NCI-H748 (cell line): ENCODE measurements at regions not wholly inside any gene's neighbourhood (a gene's known extent, or its start where the extent isn't known, plus 50 kb on each side); places are given as distances from the start of the nearest gene placed in this dataset.

ENCODE experiments used
- DNase-seq: peaks from one replicate; lab custom pipeline; 2025; ENCODE audit not compliant: unreplicated experiment; lab: John Stamatoyannopoulos, UW

- no peak for DNase-seq
Measured at GRCh38 chrX:3257471-3257870, 89.0 kb downstream of the MXRA5 start.

DNA sequence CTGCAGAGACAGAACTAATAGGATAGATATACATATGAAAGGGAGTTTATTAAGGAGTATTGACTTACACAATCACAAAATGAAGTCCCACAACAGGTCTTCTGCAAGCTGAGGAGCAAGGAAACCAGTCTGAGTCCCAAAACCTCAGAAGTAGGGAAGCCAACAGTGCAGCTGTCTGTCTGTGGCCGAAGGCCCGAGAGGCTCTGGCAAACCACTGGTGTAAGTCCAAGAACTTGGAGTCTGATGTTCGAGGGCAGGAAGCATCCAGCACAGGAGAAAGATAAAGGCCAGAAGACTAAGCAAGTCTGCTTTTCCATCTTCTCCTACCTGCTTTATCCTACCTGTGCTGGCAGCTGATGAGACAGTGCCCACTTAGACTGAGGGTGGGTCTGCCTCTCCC, 89.6 kb downstream of the MXRA5 start:
- no peak for DNase-seq

DNA sequence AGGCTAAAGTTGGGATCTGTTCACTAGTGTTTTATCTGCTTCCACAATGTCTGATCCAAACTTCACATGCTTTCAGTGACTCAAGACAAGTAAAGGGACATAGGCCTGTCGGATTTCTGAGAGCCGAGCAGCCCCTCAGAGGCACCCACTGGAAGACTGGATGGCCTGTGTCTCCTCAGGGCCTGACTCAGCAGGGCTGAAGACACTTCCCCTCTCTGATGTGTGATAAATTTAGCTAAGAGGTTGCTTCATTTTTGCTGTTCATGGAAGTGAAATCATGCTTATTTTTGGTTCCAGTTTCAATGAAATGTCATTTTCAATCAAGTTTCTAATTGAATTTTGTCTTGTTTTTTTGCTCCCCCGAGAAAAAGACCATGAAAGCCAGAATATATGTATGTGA, 93.7 kb downstream of the MXRA5 start:
- DNase-seq: no peak

- DNase-seq: no peak
Measured at GRCh38 chrX:3250966-3251365, 95.5 kb downstream of the MXRA5 start.

DNA sequence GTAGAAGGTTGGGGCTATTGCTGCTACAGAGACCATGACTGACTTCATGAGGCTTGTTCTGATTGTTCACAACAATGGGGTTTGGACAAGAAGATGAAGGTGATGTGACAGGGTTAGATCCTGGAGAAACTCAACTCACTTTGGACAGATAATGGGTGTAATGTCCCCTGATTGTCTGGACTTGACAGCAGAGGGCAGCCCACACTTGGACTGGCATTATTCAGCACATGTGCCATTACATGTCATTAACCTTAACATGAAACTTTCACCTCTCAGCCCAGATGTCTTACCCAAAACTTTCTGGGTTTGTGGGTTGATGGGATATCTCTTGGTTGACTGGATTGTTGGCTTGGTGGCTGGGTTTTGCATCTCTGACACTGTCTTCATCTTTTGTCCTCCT, 101.5 kb downstream of the MXRA5 start:
- no peak for DNase-seq

GRCh38 chrX:3244203-3244743, 102.2 kb downstream of the MXRA5 start:
- no peak for DNase-seq

- no peak for DNase-seq
Measured at GRCh38 chrX:3232262-3232923, 114.1 kb downstream of the MXRA5 start.

- no peak for DNase-seq
Measured at GRCh38 chrX:3231766-3232165, 114.7 kb downstream of the MXRA5 start.

- no peak for DNase-seq
Measured at GRCh38 chrX:3230496-3230895, 116.0 kb downstream of the MXRA5 start.

DNA sequence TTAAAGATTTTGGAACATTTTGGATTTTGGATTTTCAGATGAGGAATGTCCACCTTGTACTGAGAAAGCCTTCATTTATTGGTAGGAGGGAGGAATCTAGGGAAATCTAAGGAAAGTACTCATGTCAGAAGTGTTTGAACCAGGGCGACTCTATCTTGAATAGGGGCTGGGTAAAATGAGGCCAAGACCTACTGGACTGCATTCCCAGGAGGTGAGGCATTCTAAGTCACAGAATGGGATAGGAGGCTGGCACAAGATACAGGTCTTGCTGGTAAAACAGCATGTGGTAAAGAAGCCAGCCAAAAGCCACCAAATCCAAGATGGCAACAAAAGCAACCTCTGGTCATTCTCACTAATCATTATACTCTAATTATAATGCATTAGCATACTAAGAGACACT, 118.9 kb downstream of the MXRA5 start:
- no peak for DNase-seq

- no peak for DNase-seq
Measured at GRCh38 chrX:3226087-3226486, 120.4 kb downstream of the MXRA5 start.

GRCh38 chrX:3221643-3222042, 124.8 kb downstream of the MXRA5 start:
- DNase-seq: no peak

DNA sequence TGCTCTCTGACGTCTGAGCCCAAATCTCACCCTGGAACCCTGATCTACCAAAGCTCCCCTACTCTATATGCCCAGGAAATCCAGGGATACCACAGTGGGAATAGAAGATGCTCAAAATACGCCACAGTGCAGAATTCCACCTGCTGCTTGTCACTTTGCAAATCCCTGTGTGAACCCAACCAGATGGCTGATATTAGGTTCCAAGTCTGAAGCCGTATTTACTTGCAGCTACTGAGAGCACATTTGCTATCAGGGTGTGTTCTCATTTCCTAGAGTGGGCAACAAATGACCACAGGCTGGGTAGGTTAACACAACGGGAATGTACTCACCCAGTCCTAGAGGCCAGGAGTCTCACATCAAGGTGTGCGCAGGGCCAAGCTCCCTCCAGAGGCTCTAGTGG, 126.8 kb downstream of the MXRA5 start:
- no peak for DNase-seq

- no peak for DNase-seq
Measured at GRCh38 chrX:3219231-3219630, 127.2 kb downstream of the MXRA5 start.

- no peak for DNase-seq
Measured at GRCh38 chrX:3218442-3218841, 128.0 kb downstream of the MXRA5 start.

DNA sequence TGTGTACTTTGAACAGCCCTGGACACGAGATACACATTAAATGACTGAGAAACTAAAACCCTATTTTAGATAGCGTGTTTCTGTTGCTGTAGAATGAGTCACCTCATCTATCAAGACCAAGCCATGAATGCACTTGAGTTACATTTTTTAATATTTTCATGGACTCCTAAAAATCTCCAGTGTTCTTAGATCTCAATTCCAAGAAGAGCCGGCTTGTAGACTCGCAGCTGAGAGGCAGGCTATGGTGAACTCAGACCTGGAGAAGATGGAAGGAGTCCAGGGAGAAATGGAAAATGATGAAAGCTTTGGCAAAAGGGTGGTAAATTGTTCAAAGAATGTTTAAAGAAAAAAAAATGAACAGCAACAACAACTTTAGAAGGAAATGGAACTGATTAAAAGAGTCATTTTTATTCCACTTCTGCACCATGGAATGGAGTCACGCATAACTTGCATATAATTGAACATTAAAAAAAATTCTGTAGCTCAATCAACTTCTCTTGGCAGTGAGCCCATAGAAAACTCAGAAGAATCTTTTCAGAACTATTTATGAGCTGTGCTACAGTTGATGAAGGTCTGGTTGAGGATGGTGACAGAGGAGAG, 129.8 kb downstream of the MXRA5 start:
- no peak for DNase-seq

DNA sequence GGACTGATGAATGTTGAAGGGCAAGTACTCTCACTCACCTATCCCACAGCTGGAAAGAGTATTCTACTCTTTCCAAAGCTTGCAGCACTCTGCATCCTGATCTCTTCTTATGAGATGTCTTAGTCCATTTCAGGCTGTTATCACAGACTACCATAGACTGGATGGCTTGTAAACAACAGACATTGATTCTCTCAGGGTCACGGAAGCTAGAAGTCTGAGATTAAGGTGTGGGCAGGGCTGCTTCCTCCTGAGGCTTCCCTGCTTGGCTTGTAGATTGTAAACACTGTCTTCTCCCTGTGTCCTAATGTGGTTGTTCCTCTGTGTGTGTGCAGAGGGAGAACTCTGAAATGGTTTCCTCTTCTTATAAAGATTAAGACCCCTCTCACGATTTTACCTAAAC, 131.2 kb downstream of the MXRA5 start:
- no peak for DNase-seq

DNA sequence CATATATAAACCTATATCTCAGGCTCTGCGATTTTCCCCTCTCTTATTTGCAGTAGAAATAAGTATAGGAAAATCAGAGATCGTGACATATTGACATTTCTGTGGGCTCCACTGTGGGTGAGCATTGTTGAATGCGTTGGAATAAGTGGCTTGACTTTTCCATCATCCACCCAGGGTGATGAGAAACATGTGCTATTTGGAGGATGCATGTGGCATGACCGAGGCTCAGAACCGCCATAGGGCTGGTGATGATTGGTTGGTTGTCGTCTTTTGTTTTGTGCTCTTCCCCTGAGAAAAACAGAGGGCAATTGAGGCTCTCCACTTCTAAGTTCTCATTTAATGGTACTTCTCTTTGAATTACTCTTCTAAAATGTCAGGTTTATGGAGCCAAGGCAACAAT, 140.1 kb downstream of the MXRA5 start:
- DNase-seq: no peak

DNA sequence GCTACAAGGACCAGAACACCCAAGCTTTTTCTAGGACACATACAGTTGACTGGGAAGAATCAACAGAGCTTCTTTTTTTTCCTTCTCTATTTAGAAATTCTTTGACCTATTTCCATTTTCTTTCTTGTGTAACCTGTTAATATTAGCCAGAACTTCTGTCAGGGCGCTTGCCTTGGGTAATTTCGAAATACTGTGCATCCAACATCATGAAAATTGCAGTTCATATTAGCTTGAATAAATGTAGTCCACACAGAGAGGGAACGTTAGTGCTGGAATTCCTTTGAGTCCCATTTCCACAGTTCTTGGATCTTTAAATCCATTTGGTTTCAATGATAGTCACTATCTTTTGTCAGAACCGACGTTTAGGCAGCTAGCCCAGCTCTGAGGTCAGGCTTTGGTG, 141.8 kb downstream of the MXRA5 start:
- DNase-seq: no peak

GRCh38 chrX:3195845-3196244, 150.6 kb downstream of the MXRA5 start:
- DNase-seq: no peak

- no peak for DNase-seq
Measured at GRCh38 chrX:3192835-3193234, 151.6 kb downstream of the ARSF start.

GRCh38 chrX:3191796-3192195, 150.5 kb downstream of the ARSF start:
- no peak for DNase-seq

DNA sequence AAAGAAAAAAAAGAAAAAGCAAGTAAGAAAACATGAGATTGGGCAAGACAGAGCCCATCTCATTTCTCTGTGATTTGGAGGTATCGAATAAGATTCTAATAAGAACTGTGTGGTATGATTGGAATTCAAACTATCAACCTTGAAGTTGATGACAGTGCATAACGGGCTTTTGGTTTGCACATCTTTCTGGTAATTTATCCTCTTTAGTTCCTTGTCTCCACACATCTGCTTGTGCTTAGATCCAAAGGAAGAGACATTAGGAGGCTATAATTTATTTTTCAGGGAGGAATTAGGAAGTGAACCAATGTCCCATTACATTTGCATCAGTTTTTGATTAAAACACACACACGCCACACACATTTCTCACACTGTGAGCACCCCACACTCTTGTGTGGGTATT, 149.9 kb downstream of the ARSF start:
- DNase-seq: no peak
